ENCODE measurements at regions not wholly inside any gene's neighbourhood (a gene's known extent, or its start where the extent isn't known, plus 50 kb on each side); places are given as distances from the start of the nearest gene placed in this dataset.

- TF ChIP-seq POLR2AphosphoS5 (IDR thresholded peaks at IDR 0.05; ENCODE audit: control insufficient read depth, insufficient read depth, low read depth, low read length) (no peak), CTCF (IDR thresholded peaks at IDR 0.05 in 2 of 3, conservative IDR thresholded peaks at IDR 0.05 in 1 of 3; ENCODE audit: insufficient read depth in 2 of 3, low read depth in 1 of 3, low read length in 3 of 3) (no peak), MXI1 (IDR thresholded peaks at IDR 0.05; ENCODE audit: low read depth, low read length) (no peak), ELF4 (CRISPR knock-in tag; IDR thresholded peaks at IDR 0.05) (no peak), FOXP1 (CRISPR knock-in tag; IDR thresholded peaks at IDR 0.05) (no peak), ZBTB11 (CRISPR knock-in tag; IDR thresholded peaks at IDR 0.05) (no peak), FOXJ3 (CRISPR knock-in tag; IDR thresholded peaks at IDR 0.05) (no peak), HDAC2 (IDR thresholded peaks at IDR 0.05) (no peak), PHB2 (IDR thresholded peaks at IDR 0.05; ENCODE audit: low read depth) (no peak), IRF9 (tag; IDR thresholded peaks at IDR 0.05) (no peak), PHF8 (IDR thresholded peaks at IDR 0.05; ENCODE audit: borderline replicate concordance, low read length) (no peak)
Measured at GRCh38 chr5:172542651-172543131, 88.4 kb upstream of the SH3PXD2B start.
